Ectodermal cell (in vitro differentiated cells): ENCODE measurements at regions not wholly inside any gene's neighbourhood (a gene's known extent, or its start where the extent isn't known, plus 50 kb on each side); places are given as distances from the start of the nearest gene placed in this dataset.

Experiments used
- H3K27ac ChIP-seq: 2 replicates; pipeline ENCODE4 v1.7.0; 2013; ENCODE audit warnings: mild to moderate bottlenecking, low read depth, low read length; ENCODE audit not compliant: insufficient read depth, poor library complexity, severe bottlenecking
- H3K27me3 ChIP-seq: 2 replicates; pipeline ENCODE4 v1.7.0; 2013; ENCODE audit warnings: mild to moderate bottlenecking, low read length; ENCODE audit not compliant: insufficient read depth, control insufficient read depth, poor library complexity, severe bottlenecking
- H3K36me3 ChIP-seq: one replicate; pipeline ENCODE4 v1.7.0; 2013; ENCODE audit warnings: low read length; ENCODE audit not compliant: control insufficient read depth, insufficient read depth
- H3K4me1 ChIP-seq: one replicate; pipeline ENCODE4 v1.7.0; 2013; ENCODE audit warnings: low read length; ENCODE audit not compliant: control insufficient read depth, insufficient read depth
- H3K4me3 ChIP-seq: 2 replicates; pipeline ENCODE4 v1.7.0; 2013; ENCODE audit warnings: low read depth, low read length, control low read depth; ENCODE audit not compliant: insufficient read depth
- H3K9me3 ChIP-seq: 2 replicates; pipeline ENCODE4 v1.7.0; 2013; ENCODE audit warnings: mild to moderate bottlenecking, low read length, moderate library complexity; ENCODE audit not compliant: control insufficient read depth
- WGBS, 2 experiments: methylation state at CpG; one replicate each; pipeline ENCODE4 v1.1.7; 2013; ENCODE audit warnings: missing lambda C conversion rate in 2 of 2; 5-methylcytosine and 5-hydroxymethylcytosine counted together

- WGBS, 2 experiments, result 92 to 94% methylated on average over 3 of the region's 3 CpGs
- H3K9me3 ChIP-seq, result no peaks in the 10 kb centered on the region
- no peaks in the 10 kb centered on the region for H3K4me1 ChIP-seq
- H3K4me3 ChIP-seq, result no peak overlapping the region
- no peaks in the 10 kb centered on the region for H3K27me3 ChIP-seq
- no peak overlapping the region for H3K27ac ChIP-seq
- no peaks in the 10 kb centered on the region for H3K36me3 ChIP-seq
Measured at GRCh38 chr3:162130582-162130981, 634.0 kb downstream of the OTOL1 start.

GRCh38 chr3:162132981-162133380 is 636.4 kb downstream of the OTOL1 start:
- Histone ChIP-seq H3K36me3 (no peaks in the 10 kb centered on the region), H3K9me3 (no peaks in the 10 kb centered on the region), H3K4me3 (no peak overlapping the region), H3K27ac (no peak overlapping the region), H3K4me1 (no peaks in the 10 kb centered on the region), H3K27me3 (no peaks in the 10 kb centered on the region)

GRCh38 chr3:162134571-162134970 is 638.0 kb downstream of the OTOL1 start:
- H3K27me3 ChIP-seq, result no peaks in the 10 kb centered on the region
- no peaks in the 10 kb centered on the region for H3K9me3 ChIP-seq
- WGBS, 2 experiments, result 91 to 94% methylated on average over 2 to 4 of the region's 4 CpGs
- H3K36me3 ChIP-seq, result no peaks in the 10 kb centered on the region
- no peak overlapping the region for H3K4me3 ChIP-seq
- no peaks in the 10 kb centered on the region for H3K4me1 ChIP-seq
- no peak overlapping the region for H3K27ac ChIP-seq

GRCh38 chr3:162136136-162136535 is 639.5 kb downstream of the OTOL1 start:
- H3K9me3 ChIP-seq, result no peaks in the 10 kb centered on the region
- no peak overlapping the region for H3K4me3 ChIP-seq
- 94 to 95% methylated on average over 2 of the region's 2 CpGs for WGBS, 2 experiments
- H3K27me3 ChIP-seq, result no peaks in the 10 kb centered on the region
- H3K27ac ChIP-seq, result no peak overlapping the region
- no peaks in the 10 kb centered on the region for H3K4me1 ChIP-seq
- H3K36me3 ChIP-seq, result no peaks in the 10 kb centered on the region

GRCh38 chr3:162138509-162138908 is 641.9 kb downstream of the OTOL1 start:
- H3K36me3 ChIP-seq, result no peaks in the 10 kb centered on the region
- no peaks in the 10 kb centered on the region for H3K4me1 ChIP-seq
- H3K9me3 ChIP-seq, result no peaks in the 10 kb centered on the region
- H3K27me3 ChIP-seq, result no peaks in the 10 kb centered on the region
- no peak overlapping the region for H3K4me3 ChIP-seq
- H3K27ac ChIP-seq, result no peak overlapping the region
- 89 to 90% methylated on average over 4 of the region's 4 CpGs for WGBS, 2 experiments

GRCh38 chr3:162139841-162140240 is 643.2 kb downstream of the OTOL1 start:
- no peaks in the 10 kb centered on the region for H3K9me3 ChIP-seq
- WGBS, 2 experiments, result 78% methylated on average over 1 of the region's 1 CpG; no CpG with 5 or more reads in 1 of the 2 experiments
- no peaks in the 10 kb centered on the region for H3K27me3 ChIP-seq
- H3K27ac ChIP-seq, result no peak overlapping the region
- no peaks in the 10 kb centered on the region for H3K36me3 ChIP-seq
- H3K4me3 ChIP-seq, result no peak overlapping the region
- no peaks in the 10 kb centered on the region for H3K4me1 ChIP-seq

DNA sequence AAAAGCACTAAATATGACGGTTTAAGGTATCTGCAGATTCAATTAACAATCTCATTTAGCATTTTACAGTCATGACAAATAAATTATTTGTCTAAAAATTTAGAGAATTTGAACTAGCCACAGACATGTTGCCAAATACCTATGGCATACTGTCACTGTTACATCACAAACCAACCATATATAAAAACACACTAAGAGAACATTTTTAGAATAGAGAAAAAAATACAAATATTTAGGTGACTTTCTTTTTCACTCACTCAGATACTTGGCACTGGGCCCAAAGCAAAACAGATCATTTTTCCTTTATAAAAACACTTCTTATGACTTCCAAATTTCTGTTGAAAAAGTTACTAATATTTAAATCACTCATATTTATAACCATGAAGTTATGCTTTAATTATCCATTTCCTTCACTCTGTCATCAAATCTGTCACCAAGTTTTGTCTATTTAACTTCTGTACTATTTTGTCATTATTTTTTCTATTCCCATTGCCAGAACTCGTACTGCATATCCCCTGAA is 644.7 kb downstream of the OTOL1 start:
- H3K27me3 ChIP-seq, result no peaks in the 10 kb centered on the region
- no peak overlapping the region for H3K4me3 ChIP-seq
- no peaks in the 10 kb centered on the region for H3K4me1 ChIP-seq
- 100% methylated on average over 1 of the region's 2 CpGs; no CpG with 5 or more reads in 1 of the 2 experiments for WGBS, 2 experiments
- no peaks in the 10 kb centered on the region for H3K36me3 ChIP-seq
- no peak overlapping the region for H3K27ac ChIP-seq
- H3K9me3 ChIP-seq, result no peaks in the 10 kb centered on the region

DNA sequence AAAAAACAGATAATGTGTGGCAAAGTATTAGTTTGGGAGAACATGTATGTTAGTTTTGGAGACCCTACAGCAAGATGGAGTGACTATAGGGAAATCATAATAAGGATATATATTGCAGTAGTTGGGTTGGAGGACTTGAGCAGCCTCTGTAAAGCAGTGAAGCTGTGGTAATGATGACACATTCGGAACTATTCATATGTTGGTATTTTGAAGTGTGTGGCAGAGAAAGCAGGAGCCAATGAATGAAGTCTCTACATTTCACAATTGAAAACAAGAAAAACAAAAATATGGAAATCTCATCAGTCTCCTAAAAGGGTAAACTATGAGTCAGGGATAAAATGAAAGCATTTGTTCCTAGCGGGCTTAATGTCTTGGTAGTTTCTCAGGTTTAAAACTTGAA is 645.9 kb downstream of the OTOL1 start:
- Histone ChIP-seq H3K4me3 (no peak overlapping the region), H3K27me3 (no peaks in the 10 kb centered on the region), H3K4me1 (no peaks in the 10 kb centered on the region), H3K27ac (no peak overlapping the region), H3K36me3 (no peaks in the 10 kb centered on the region), H3K9me3 (no peaks in the 10 kb centered on the region)
- WGBS, 2 experiments, result 95 to 97% methylated on average over 2 of the region's 2 CpGs

- Histone ChIP-seq H3K9me3 (no peaks in the 10 kb centered on the region), H3K4me3 (no peak overlapping the region), H3K27ac (no peak overlapping the region), H3K27me3 (no peaks in the 10 kb centered on the region), H3K36me3 (no peaks in the 10 kb centered on the region), H3K4me1 (no peaks in the 10 kb centered on the region)
Measured at GRCh38 chr3:162143180-162143579, 646.6 kb downstream of the OTOL1 start.

DNA sequence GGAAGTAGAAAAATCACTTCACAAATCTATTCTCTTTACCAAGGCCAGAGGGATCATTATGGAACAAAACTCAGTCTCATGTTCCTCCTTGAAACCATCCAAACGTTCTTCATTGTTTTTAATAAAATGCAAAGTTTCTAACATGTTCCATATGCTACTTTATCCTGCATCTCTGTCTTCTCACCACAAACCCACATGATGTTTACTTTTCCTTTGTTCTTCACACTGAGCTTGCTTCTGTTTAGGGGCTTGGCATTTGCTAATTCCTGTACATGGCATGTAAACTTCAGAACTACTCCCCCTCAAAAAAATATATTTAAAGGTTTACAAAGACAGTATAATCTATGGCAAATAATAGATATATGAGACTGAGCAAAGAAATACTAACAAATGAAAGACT is 651.4 kb downstream of the OTOL1 start:
- Histone ChIP-seq H3K9me3 (no peaks in the 10 kb centered on the region), H3K36me3 (no peaks in the 10 kb centered on the region), H3K27ac (no peak overlapping the region), H3K4me1 (no peaks in the 10 kb centered on the region), H3K4me3 (no peak overlapping the region), H3K27me3 (no peaks in the 10 kb centered on the region)
- WGBS, 2 experiments, result 41 to 59% methylated on average over 1 of the region's 1 CpG

GRCh38 chr3:162150790-162151189 is 654.2 kb downstream of the OTOL1 start:
- H3K36me3 ChIP-seq, result no peaks in the 10 kb centered on the region
- no peaks in the 10 kb centered on the region for H3K4me1 ChIP-seq
- H3K4me3 ChIP-seq, result no peak overlapping the region
- no peak overlapping the region for H3K27ac ChIP-seq
- H3K9me3 ChIP-seq, result no peaks in the 10 kb centered on the region
- H3K27me3 ChIP-seq, result no peaks in the 10 kb centered on the region
